Osteoblast (primary cell): ENCODE measurements at regions not wholly inside any gene's neighbourhood (a gene's known extent, or its start where the extent isn't known, plus 50 kb on each side); places are given as distances from the start of the nearest gene placed in this dataset.

Experiments
- DNase-seq: peaks from one replicate; pipeline ENCODE4 v3.0.0; 2011; ENCODE audit warnings: low spot score, mixed read lengths; ENCODE audit not compliant: insufficient read length; ENCODE audit errors: missing footprints
- H2AFZ ChIP-seq: 2 replicates; pipeline ENCODE4 v1.6.0; 2011; ENCODE audit warnings: mild to moderate bottlenecking, low read length
- H3K27ac ChIP-seq: 2 replicates; pipeline ENCODE4 v1.5.1; 2011; ENCODE audit warnings: mild to moderate bottlenecking, low read depth, low read length, moderate library complexity
- H3K27me3 ChIP-seq: 2 replicates; pipeline ENCODE4 v1.6.0; 2012; ENCODE audit warnings: mild to moderate bottlenecking, control low read depth, inconsistent platforms, low read length, moderate library complexity; ENCODE audit not compliant: insufficient read depth
- H3K36me3 ChIP-seq: 2 replicates; pipeline ENCODE4 v1.5.1; 2011; ENCODE audit warnings: mild to moderate bottlenecking, low read length, control low read depth, moderate library complexity; ENCODE audit not compliant: insufficient read depth
- H3K4me1 ChIP-seq: 2 replicates; pipeline ENCODE4 v1.5.1; 2011; ENCODE audit warnings: mild to moderate bottlenecking, low read length, control low read depth, moderate library complexity; ENCODE audit not compliant: insufficient read depth
- H3K4me2 ChIP-seq: 2 replicates; pipeline ENCODE4 v1.6.0; 2011; ENCODE audit warnings: mild to moderate bottlenecking, low read length; ENCODE audit not compliant: insufficient read depth
- H3K4me3 ChIP-seq: fragments of 200-600 bp; sonication (generic); 3 replicates; pipeline ENCODE4 v1.5.1; 2012; ENCODE audit warnings: mild to moderate bottlenecking, low read length, inconsistent platforms; ENCODE audit not compliant: insufficient read depth
- H3K79me2 ChIP-seq: 2 replicates; pipeline ENCODE4 v1.6.0; 2012; ENCODE audit warnings: mild to moderate bottlenecking, low read length, control low read depth, inconsistent platforms; ENCODE audit not compliant: insufficient read depth
- H3K9me3 ChIP-seq: 2 replicates; pipeline ENCODE4 v1.5.1; 2011; ENCODE audit warnings: low read depth, low read length, control low read depth
- H4K20me1 ChIP-seq: 2 replicates; pipeline ENCODE4 v1.6.0; 2012; ENCODE audit warnings: mild to moderate bottlenecking, low read length, control low read depth; ENCODE audit not compliant: insufficient read depth
- CTCF ChIP-seq: IDR thresholded peaks from 2 replicates; pipeline ENCODE4 v1.5.1; 2011; ENCODE audit warnings: mild to moderate bottlenecking, low read depth, low read length, moderate library complexity; ENCODE audit errors: extremely low read depth

GRCh38 chr11:41675205-41675604, 215.8 kb upstream of the LRRC4C start:
- H3K4me1 ChIP-seq = no peaks in the 10 kb centered on the region
- H4K20me1 ChIP-seq = no peaks in the 10 kb centered on the region
- H2AFZ ChIP-seq = no peak overlapping the region
- H3K36me3 ChIP-seq = no peaks in the 10 kb centered on the region
- no peaks in the 10 kb centered on the region for H3K79me2 ChIP-seq
- DNase-seq = no peak
- H3K27ac ChIP-seq = no peak overlapping the region
- no peak overlapping the region for H3K4me2 ChIP-seq
- H3K9me3 ChIP-seq = no peaks in the 10 kb centered on the region
- no peak overlapping the region for H3K4me3 ChIP-seq
- no peaks in the 10 kb centered on the region for H3K27me3 ChIP-seq
- TF ChIP-seq CTCF = no peak

- Histone ChIP-seq H3K27ac (no peak overlapping the region), H2AFZ (no peak overlapping the region), H3K36me3 (no peaks in the 10 kb centered on the region), H3K4me3 (no peak overlapping the region), H3K4me2 (no peak overlapping the region), H4K20me1 (no peaks in the 10 kb centered on the region), H3K27me3 (no peaks in the 10 kb centered on the region), H3K9me3 (no peaks in the 10 kb centered on the region), H3K79me2 (no peaks in the 10 kb centered on the region), H3K4me1 (no peaks in the 10 kb centered on the region)
- TF ChIP-seq CTCF = no peak
- peak; percentile 13 for DNase-seq
Measured at GRCh38 chr11:41713030-41713429, 253.6 kb upstream of the LRRC4C start.

- Histone ChIP-seq H3K36me3 (no peaks in the 10 kb centered on the region), H2AFZ (no peak overlapping the region), H3K4me1 (no peaks in the 10 kb centered on the region), H3K27me3 (no peaks in the 10 kb centered on the region), H3K79me2 (no peaks in the 10 kb centered on the region), H3K27ac (no peak overlapping the region), H4K20me1 (no peaks in the 10 kb centered on the region), H3K9me3 (no peaks in the 10 kb centered on the region), H3K4me2 (no peak overlapping the region), H3K4me3 (no peak overlapping the region)
- no peak for DNase-seq
- TF ChIP-seq CTCF = no peak
Measured at GRCh38 chr11:41714101-41714500, 254.6 kb upstream of the LRRC4C start.

- no peaks in the 10 kb centered on the region for H3K9me3 ChIP-seq
- TF ChIP-seq CTCF = no peak
- H3K27ac ChIP-seq = no peak overlapping the region
- no peak overlapping the region for H3K4me2 ChIP-seq
- H2AFZ ChIP-seq = no peak overlapping the region
- no peaks in the 10 kb centered on the region for H3K27me3 ChIP-seq
- H3K4me1 ChIP-seq = no peaks in the 10 kb centered on the region
- no peaks in the 10 kb centered on the region for H3K79me2 ChIP-seq
- H3K36me3 ChIP-seq = no peaks in the 10 kb centered on the region
- H4K20me1 ChIP-seq = no peaks in the 10 kb centered on the region
- DNase-seq = no peak
- H3K4me3 ChIP-seq = no peak overlapping the region
Measured at GRCh38 chr11:41716862-41717261, 257.4 kb upstream of the LRRC4C start.
